ENCODE measurements at regions not wholly inside any gene's neighbourhood (a gene's known extent, or its start where the extent isn't known, plus 50 kb on each side); places are given as distances from the start of the nearest gene placed in this dataset.

DNA sequence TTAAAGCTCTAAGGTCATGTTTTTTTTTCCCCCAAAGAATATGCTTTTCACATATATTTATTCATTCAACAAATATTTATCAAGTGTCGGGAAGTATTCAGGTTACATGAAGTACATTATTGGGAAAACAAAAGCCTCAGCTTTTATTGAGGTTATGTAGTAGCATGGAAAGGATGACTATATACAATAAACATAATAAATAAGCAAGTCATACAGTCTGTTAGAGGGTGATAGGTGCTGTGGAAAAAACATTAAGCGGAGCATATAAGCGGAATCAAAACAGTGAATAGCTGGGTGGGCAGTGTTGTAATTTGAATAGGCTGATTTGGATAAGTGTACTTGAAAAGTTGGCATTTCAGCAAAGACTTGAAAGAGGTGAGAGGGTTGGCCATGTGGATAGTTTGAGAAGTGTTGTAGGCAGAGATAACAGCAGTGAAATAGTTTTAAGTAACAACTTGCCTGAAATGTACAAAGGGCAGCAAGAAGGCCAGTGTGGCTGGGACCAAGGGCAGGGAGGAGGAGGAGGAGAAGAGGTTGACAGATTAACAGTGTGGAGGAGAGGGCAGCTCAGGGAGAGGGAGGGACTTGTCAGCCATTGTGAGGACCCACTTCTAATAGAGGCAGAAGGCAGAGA, 558.7 kb downstream of the SPRY1 start:
- no peak for DNase-seq

DNA sequence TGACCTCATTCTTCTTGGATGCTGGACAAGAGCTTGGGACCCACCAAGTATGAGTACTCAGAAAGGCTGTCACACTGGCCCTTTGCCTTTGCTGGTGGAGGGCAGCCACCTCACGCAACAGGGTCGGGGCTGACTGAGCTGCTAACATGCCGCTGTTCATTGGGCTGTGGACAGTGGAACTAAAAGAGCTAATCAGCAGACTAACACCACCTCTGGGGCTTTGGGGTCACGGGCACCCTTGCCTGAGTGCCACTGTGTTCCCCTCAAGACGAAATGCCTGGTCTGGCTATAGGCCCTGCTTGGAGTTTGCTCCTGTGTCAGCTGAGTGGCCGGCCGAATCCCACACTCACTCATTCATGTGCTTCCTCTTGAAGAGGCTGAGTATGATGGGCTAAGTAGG, 559.6 kb downstream of the SPRY1 start:
- no peak for DNase-seq

DNA sequence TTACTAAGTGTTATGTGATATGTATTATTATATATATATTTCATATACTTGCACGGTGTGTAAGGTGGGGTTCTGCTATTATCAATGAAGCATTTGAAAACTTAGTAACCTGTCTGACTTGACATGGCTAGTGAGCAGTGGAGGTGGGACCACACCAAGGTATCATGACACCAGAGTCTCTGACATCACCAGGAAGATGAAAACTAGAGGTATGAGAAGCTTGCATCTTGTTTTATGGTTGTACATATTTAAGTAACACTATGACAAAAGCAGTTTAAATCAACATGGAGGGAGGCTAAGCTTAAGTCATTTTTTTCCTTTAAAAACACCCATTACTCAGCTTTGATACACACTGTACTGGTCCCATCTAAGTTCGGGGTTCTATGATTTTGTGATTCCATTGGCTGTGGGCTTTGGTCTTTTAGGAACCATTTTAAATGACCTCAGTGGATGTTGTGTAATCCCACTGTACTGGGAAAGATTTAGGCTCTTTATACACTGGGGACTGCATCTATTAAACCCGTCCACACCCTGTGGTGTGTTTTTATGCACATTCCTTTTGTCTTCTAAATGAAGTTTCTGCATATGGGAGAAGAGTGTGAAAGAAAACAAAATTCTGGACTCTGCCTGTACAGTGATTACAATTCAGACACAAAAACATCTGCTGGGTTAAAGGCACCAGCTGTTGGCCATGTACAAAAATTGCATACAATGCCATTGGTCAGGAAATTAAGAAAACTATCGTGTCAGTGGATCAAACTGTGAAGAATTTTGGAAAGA, 570.6 kb downstream of the SPRY1 start:
- no peak for DNase-seq

DNA sequence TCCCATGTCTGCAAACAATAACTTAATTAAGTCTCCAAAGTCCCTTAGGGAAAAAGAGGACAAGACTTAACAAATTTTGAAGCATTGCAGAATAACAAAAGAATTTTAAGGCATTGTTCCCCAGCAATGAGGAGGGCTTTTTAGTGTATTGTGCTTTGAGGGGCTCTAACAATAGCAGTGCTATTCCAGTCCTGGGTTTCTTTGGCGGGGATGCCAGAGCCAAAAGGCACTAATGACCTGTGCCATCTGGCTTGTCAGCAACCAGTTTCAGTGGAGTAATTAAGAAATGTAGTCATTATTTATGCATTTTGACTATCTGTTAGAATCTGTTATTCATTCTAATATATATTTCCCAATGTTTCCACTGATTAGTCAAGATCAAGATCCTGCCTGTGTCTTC, 575.4 kb downstream of the SPRY1 start:
- no peak for DNase-seq

DNA sequence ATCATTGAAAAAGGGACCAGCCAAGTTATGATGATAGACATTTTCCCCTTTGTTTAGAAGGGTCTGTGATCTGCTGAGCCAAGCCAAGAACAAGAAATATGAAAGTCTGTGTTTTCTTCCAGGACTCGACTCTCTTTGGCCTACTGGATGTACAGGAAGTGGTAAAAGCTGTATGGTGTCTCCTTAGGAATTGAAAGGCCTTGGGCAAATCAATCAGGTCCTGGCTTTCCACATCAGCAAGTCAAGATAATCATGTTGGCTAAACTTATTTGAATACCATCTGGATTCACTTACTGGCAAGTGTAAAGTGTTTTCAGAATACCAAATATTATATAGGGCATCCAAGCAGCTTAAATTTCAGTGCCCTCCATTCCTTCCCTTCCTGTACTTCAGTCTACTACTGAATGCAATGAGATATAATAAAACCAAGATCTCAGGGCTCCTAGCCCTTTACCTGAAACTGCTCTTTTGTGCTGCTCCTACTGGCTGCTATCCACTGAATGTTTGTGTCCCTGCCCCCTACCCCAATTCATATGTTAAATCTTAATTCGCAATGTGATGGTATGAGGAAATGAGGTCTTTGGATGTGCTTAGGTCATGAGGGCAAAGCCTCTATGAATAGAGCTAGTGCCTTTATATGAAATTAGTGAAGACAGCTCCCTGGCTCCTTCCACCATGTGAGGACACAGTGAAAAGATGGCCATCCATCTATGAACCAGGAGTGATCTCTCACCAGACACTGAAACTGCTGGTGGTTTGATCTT, 578.0 kb downstream of the SPRY1 start:
- no peak for DNase-seq

DNA sequence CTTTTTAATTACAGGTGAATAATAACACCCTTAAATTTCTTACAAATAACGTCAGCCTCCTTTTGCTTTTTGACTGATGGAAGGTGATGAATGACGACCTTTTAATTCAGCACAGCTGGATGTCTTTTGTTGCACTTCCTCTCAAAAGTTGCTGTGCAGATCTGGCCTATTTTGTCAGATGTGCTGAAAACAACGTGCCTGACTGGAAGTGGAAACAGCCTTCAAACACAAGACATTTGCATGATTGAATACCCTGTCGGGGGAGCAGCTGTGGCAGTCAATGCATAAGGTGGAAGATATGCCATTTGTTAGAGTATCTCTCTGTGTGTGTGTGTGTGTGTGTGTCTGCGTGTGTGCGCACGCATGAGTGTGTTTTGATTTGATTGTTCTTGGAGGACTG, 579.7 kb downstream of the SPRY1 start:
- DNase-seq, result no peak

DNA sequence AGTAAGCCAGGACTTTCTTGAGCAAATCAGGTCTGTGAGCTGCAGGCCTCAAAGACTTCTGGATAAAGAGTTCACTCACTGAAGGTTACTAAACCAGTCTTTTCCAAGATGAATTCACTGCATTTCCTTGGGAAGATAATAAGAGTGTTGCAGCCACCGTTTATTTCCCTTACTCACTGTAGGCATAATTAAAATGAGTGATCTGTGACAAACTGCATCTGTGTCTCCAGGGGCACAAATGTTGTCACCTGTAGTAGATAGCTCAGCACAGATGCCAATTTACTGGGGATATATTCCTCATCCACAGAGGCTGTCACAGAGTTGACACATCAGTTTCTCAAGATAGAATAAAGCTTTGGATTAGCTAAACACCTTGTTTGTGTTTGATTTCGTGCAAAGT, 580.2 kb downstream of the SPRY1 start:
- no peak for DNase-seq

DNA sequence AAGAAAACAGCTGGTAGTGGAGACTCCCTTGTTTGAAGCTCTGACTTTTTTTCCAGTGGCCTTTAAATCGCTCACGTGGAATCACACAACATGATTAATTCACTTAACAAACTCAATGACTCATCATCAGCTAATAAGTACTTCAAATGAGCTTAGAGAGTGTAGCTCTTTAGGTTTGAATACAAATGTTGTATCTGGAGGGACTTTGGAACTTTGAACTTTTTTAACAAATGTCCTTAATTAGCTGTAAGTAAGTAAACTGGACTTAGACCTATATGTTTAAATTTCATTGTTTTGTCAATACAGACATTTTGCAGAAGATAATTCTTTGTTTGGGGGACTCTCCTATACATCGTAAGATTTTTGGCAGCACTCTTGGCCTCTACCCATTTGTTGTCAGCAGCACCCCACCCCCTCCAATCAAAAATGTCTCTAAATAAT, 581.1 kb downstream of the SPRY1 start:
- no peak for DNase-seq

DNA sequence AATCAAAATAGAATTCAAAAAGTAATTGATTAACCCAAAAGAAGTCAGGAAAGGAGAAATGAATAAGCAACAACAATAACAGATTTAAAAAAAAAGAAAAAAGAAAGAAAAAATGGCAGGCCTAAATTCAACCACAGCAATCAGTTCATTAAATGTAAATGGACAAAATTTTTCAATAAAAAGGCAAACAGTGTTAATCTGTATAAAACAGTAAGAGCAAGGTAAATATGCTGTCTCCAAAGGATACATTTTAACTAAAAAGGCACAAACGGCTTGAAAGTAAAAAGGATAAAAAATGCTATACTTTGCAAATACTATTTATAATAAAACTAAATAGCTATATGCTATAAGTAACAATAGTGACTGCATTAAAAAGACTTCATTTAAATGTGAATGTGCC, 582.0 kb downstream of the SPRY1 start:
- DNase-seq, result no peak

DNA sequence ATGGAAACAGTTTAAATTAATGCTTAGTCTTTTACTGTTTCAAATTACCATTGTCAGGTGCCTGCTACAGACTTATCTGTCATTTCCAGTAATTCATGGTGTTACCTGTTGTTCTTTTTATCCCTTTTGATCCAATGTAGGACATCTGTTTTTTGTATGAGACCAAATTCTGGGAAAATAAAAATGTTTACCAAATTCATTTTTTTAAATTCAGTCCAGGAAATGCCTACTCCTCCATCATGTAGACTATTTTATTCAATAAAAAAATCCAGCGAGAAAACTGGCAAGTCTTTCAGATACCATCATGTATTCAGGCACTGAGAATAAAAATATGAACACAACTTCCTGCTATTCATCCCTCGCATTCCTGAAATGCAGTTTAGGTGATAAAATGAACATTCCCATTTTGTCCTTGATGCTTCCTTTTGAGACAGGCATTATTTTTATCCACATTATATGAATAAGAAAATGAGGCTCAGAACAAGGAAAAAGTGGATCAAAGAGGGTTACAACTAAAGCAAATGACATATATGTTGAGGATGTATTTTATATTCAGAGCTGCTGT, 584.2 kb downstream of the SPRY1 start:
- no peak for DNase-seq

DNA sequence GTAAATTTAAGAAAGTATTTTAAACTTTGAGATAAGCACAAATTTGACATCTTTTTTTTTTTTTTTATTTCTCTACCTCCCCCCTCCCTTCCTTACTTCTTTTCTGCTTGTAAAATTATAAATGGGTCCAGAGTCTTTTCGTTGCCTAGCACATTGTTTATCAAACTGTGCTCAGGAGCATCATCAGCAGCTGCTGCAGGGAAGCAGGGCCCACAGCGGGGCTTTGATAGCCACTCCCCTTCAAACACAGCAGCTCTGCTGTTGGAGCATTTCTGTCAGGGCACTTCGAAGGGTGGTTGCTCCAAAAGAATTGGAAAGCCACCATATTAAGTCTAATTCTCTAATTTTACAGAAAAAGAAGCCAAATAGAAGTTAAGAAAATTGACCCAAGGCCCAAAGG, 588.3 kb downstream of the SPRY1 start:
- no peak for DNase-seq

DNA sequence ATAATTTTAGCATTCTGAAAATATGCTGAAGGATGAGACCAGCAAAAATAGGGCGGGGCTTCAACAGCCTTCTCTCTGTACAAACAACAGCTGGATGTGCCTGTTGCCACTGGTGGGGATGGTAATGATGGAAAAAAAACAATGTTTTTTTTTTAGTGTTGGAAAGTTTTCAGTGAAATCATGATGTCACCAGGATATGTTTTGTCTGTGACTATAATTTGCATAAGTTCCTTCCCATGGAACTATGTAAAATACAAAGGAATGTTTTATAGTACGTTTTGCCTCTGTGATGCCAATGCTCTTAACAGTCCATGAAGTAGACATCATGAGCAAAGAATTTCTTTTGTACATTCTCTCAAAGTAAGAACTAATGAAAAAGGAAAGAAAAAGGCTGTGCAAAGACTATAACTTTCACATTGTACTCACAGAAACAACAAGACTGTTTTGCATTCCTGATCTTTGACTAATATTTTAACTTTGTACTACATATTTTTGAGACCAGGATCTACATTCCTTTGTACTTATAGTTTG, 589.7 kb downstream of the SPRY1 start:
- DNase-seq, result no peak

DNA sequence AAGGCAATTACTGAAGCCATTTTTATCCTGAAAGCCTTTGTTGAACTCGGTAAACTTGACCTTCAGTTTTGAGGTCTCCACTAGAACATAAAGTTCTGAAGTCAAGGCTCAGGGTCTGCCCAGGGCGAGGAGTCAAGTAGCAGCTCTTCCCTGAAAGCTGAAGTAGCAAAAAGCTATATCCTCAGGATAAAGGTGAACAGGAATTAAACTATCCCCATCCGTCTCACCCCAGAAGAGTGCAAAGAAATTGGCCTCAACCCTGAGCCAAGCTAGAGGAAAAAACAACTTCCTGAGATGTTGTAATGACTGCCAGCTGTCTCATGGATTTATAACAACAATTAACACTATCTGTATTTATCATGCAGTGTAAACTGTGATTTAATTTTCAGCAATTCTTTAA, 590.8 kb downstream of the SPRY1 start:
- DNase-seq, result no peak

DNA sequence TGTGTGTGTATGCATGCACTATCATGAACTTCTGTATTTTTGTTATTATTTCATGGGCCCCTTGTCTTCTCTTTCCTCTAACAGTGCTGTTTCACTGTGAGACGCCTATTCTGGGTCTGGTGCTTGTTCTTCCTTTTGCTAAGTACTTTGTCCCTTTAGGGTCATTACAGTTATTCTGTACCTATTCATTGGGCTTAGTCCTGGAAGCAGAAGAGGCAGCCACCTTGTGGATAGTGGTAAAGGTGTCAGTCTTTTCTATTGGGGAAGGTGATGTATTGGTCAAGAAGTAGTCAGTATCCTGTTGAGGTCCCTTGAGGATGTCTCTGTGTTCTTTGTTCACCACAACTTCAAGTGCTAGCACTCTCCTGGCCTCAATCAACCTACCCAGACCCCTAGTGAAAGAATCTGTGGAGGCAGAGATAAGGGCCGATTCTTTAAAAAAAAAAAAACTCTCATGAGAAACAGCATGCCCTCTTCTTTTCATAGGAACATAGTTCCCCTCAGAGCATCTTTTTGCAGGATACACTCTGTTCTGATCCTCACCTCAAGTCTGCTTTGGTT, 593.8 kb downstream of the SPRY1 start:
- DNase-seq, result no peak

DNA sequence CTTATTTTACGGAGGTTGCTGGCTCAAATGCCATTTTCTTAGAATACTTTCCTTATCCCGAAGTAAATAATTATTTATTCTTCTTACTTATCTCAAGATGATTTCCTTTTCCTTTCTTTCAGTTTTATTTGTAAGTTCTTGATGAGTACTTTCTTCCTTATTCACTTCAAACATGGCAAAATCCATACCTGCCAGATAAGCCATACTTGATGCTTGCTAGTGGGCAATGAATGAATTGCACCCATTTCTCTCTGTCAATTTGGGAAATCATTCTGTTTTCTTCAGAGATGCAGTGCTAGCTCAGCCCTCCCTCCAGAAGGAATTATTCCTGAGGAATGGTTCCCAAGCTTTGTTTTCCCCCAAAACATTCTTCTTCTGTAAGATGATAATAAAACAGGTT, 598.3 kb downstream of the SPRY1 start:
- no peak for DNase-seq

DNA sequence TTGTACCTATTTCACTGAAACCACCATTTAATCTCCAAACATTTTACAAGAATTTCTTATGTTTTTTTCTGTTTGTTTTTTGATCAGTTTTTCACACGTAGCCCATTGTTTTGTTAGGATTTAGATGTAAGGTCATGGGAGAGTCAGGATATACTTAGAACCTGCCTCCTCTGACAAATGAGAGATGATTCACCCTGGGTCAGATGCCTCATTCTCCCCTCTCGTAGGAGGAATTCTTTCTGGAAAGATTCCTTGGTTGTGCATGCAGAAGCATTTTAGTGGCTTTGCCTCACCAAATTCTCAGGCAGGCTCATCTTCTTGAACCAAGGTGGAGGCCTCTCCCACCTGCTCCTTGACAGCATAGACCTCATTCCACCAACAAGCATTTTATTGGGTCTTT, 599.3 kb downstream of the SPRY1 start:
- DNase-seq, result no peak

DNA sequence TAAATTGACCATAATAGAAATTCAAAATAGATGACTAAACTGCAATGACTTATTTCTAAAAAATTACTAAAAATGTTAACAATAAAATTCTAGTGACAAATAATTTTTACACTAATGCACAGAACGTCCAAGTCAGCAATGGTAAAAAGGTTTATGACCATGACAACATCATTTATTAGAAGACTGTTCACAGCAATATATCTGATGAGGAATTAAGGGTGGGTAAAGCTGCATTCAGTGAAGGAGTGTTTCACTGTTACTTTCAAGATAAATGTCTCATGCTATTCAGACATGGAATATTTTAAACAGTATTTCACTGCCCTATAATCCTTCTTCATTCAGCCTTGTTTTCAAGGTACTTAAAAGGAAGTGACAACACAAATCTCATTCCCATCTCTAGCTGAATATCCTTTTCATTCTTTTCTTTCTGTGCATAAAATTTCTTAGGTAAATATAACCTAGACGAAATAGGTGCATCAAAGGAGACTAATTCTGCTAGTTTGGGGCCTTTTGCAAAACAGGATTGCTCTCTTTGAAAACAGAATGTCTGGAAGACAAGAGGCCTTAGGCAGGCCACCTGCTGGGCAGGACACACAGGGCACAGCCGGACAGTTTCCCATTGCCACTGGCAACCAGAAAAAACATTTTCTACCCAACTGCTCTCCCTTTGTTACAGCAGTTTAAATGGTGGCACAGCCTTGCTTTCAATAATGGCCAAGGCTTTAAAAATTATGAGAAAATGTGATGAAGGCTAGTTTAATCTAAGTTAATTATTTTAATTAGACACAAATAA, 600.3 kb downstream of the SPRY1 start:
- no peak for DNase-seq

DNA sequence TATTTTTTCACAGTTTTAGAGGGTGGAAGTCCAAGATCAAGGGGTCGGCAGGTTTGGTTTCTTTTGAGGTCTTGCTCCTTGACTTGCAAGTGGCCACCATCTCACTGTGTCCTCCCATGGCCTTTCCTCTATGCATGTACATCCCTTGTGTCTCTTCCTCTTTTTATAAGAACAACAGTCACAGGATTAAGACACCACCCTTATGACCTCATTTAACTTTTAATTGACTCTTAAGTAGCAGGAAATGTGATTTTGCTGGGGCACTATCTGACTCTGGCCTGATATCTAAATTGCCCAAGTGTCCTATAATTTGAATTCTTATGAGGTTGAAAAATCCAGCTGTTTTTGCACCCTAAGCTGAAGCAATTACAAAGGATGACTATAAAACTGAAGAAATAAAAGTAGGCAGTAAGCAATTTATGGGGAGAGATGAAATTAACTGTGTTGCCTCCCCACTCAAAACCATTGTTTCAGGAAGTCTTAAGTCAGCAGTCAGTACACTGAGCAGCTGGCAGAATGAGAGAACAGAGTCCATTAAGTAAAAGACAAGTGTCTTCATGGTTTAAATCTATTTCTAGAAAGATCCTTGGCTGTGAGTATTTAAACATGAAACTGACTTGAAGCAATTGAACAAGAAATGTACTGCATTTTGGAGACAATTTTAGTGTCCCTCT, 601.3 kb downstream of the SPRY1 start:
- DNase-seq, result no peak

DNA sequence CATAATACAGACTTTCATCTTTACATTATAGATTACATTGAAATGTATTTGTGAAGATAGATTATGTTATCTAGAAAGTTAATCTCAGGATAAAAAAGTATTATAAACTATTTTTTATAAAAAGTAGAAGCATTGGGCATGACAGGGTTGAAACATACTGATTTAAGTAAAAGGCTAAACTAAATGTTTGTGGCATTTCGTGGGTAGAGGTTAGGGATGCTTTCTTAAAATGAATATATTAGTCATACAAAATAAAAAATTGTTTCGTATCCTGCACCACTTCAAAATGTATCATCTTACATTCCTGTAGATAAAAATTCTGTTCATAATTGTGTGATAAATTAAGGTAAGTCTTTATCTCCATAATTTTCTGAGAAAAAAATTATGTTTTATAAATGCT, 603.6 kb downstream of the SPRY1 start:
- no peak for DNase-seq

DNA sequence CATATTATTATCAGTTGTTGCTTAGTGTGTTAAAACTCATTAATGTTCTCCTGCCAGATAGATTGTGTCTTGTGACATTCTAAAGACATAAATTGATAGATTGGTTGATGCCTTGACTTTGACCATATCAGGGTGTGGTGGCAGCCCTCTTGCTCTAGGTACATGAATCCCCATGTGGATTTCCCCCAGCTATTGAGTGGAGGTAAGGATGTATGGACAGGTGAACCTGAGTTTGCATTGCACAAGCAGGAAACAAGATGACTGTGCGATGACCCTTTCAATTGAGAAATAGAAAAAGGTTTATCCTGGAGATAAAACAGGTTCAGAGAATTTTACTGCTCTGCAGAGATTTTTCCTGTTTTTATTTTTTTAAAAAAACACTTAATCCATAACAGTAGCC, 619.2 kb downstream of the SPRY1 start:
- no peak for DNase-seq

DNA sequence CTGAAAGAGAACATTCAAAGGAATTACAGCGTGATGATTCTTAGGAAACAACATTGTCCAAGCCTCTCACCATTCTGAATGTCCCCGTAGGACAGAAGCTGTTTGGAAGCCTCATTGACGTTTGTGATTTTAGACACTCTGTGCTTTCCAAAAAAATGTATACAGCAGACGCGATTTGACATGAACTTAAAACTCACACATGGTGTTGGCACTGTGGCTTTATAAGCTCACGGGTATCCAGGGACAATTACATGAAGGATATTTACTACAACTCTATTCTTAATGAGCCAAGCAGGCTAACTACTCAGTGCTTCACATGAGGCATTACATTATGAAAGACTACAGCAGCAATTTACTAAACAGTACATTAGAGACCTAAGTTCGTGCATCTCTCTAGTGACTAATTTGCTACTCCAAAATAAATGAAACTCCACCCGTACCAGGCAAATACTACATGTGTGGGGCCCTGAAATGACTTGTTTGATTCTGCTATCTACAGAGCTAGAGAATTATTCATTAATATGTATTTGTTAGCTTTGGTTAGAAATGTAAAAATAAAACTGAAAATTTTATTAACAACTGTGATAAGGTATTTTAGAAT, 620.7 kb downstream of the SPRY1 start:
- no peak for DNase-seq
